WERI-Rb-1 (cell line): ENCODE measurements at regions not wholly inside any gene's neighbourhood (a gene's known extent, or its start where the extent isn't known, plus 50 kb on each side); places are given as distances from the start of the nearest gene placed in this dataset.
"Not testable (repeated sequence)": the region's sequence is repeated elsewhere in the genome, so short reads cannot be mapped to it uniquely, and the experiment has no call there.

Source experiments
- DNase-seq: peaks from one replicate; pipeline ENCODE4 v3.0.0-alpha.2; 2020
- H3K27ac ChIP-seq: fragments of 250-450 bp; sonication (Bioruptor Pico); 2 replicates; pipeline ENCODE4 v1.5.1; 2020; ENCODE audit warnings: mild to moderate bottlenecking, moderate library complexity
- H3K27me3 ChIP-seq: fragments of 250-450 bp; sonication (Bioruptor Pico); 2 replicates; pipeline ENCODE4 v1.5.1; 2021; ENCODE audit warnings: mild to moderate bottlenecking, low read depth, moderate library complexity; ENCODE audit not compliant: insufficient read depth, severe bottlenecking
- H3K36me3 ChIP-seq: fragments of 250-450 bp; sonication (Bioruptor Pico); 2 replicates; pipeline ENCODE4 v1.5.1; 2020; ENCODE audit warnings: mild to moderate bottlenecking, moderate library complexity
- H3K4me3 ChIP-seq: 2 replicates; pipeline ENCODE4 v1.5.1; 2011; ENCODE audit warnings: low read depth, mild to moderate bottlenecking, control low read depth, low read length
- H3K9me3 ChIP-seq: fragments of 250-450 bp; sonication (Bioruptor Pico); 2 replicates; pipeline ENCODE4 v1.5.1; 2021; ENCODE audit warnings: mild to moderate bottlenecking, moderate library complexity; ENCODE audit not compliant: severe bottlenecking
- TF ChIP-seq, protein P1 (sequence below): IDR thresholded peaks from 2 replicates; pipeline ENCODE4 v1.5.1; 2011; ENCODE audit warnings: low read depth, mild to moderate bottlenecking, control low read depth, inconsistent platforms, low read length

DNA sequence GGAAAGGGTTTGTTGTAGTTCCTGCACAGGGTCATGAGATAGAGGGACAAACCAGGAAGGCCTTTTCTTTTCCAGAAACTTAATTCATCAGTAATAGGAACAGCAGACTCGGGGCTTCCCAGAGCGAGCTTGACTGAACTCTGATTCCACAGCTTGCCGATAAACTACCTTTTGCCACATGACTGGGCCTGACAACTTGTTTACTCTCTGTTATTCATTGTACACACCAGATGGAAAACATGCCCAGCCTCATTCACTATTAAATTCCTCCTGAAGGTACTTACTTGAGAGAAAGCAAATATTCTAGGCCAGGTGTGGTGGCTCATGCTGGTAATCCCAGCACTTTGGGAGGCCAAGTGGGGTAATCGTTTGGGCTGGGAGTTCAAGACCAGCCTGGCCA, 77.1 kb upstream of the FGFR2 start:
- no peak overlapping the region for H3K4me3 ChIP-seq
- no peak overlapping the region for H3K27ac ChIP-seq
- H3K36me3 ChIP-seq, result no peaks in the 10 kb centered on the region
- H3K9me3 ChIP-seq, result no peaks in the 10 kb centered on the region
- no peak for DNase-seq
- no peaks in the 10 kb centered on the region for H3K27me3 ChIP-seq
- TF ChIP-seq, protein P1, sequence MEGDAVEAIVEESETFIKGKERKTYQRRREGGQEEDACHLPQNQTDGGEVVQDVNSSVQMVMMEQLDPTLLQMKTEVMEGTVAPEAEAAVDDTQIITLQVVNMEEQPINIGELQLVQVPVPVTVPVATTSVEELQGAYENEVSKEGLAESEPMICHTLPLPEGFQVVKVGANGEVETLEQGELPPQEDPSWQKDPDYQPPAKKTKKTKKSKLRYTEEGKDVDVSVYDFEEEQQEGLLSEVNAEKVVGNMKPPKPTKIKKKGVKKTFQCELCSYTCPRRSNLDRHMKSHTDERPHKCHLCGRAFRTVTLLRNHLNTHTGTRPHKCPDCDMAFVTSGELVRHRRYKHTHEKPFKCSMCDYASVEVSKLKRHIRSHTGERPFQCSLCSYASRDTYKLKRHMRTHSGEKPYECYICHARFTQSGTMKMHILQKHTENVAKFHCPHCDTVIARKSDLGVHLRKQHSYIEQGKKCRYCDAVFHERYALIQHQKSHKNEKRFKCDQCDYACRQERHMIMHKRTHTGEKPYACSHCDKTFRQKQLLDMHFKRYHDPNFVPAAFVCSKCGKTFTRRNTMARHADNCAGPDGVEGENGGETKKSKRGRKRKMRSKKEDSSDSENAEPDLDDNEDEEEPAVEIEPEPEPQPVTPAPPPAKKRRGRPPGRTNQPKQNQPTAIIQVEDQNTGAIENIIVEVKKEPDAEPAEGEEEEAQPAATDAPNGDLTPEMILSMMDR, result no peak

DNA sequence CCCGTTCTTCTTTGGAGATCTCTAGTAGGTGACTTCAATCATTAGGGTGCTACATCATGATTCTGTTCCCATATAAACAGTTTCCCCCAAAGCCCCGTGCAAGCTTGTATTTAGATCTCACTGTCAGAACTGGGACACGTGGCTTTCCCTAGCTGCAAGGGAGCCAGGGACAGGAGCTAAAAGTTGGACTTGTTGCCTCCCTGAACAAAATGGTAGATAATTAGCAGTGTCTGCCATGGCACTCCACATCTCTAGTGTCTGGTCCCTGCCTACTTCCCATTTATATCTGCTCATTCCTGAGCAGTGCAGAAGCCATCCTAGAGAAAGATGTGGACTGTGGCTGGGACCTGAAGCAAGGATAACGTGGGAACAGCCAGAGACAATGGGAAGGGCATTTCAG, 76.6 kb upstream of the FGFR2 start:
- no peak for DNase-seq
- TF ChIP-seq, protein P1, result no peak

DNA sequence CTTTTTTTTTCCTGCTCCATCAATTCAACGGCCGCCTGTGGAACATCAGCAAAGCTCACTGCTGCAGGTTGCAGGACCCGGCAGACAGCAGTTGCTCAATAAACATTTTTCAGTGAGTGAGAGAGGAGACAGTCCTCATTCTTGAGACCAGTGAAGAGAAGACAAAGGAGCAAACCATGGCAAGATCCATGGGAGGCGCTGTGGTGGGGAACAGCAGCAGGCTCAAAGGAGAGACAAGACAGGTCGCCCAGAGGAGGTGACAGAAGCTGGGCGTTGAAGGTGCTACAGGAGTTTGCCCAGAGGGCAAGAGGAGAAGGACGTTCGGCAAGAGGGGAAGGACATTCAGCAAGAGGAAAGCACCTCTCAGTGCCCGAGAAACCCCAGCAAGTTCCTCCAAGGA, 74.5 kb upstream of the FGFR2 start:
- no peaks in the 10 kb centered on the region for H3K27me3 ChIP-seq
- TF ChIP-seq, protein P1, result no peak; the same call in 1 of the 2 replicates

More for the DNA sequence above, 76.6 kb upstream of the FGFR2 start:
- Histone ChIP-seq H3K36me3 (no peaks in the 10 kb centered on the region), H3K9me3 (no peaks in the 10 kb centered on the region), H3K27ac (no peak overlapping the region), H3K4me3 (no peak overlapping the region), H3K27me3 (no peaks in the 10 kb centered on the region)

DNA sequence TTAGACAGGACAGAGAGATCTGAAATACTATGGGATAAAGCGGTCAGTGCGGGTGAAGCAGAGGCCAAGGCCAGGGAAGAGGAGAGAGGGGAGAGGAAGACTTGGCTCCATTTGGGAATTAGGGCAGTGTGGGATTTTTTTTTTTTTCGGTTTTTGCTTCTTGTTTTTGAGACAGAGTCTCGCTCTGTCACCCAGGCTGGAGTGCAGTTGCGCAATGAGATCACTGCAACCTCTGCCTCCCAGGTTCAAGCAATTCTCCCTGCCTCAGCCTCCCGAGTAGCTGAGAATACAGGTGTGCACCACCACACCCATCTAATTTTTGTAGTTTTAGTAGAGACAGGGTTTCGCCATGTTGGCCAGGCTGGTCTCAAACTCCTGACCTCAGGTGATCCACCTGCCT, 71.6 kb upstream of the FGFR2 start:
- not testable (repeated sequence) for H3K9me3 ChIP-seq, DNase-seq, H3K27ac ChIP-seq, H3K27me3 ChIP-seq, H3K36me3 ChIP-seq, H3K4me3 ChIP-seq

More for the DNA sequence above, 74.5 kb upstream of the FGFR2 start:
- Histone ChIP-seq H3K27ac (no peak overlapping the region), H3K4me3 (no peak overlapping the region), H3K9me3 (no peaks in the 10 kb centered on the region), H3K36me3 (no peaks in the 10 kb centered on the region)
- DNase-seq, result no peak

DNA sequence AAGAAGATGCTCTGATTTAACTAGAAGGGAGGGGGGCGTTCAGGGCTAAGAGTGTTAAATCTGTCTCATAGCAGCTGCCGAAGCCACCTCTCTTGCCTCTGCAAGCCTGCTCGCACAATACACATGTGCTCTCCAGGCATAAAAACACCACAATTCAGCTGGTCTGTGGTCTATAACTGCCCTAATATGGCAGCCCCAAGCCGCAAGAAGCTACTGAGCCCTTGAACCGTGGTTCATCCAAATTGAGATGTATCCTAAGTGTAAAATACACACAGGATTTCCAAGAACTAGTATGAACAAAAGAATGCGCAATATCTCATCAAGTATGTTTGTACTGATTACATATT, 70.8 kb upstream of the FGFR2 start:
- H3K9me3 ChIP-seq, result no peaks in the 10 kb centered on the region
- DNase-seq, result no peak
- no peak overlapping the region for H3K27ac ChIP-seq
- no peaks in the 10 kb centered on the region for H3K27me3 ChIP-seq
- H3K36me3 ChIP-seq, result no peaks in the 10 kb centered on the region
- TF ChIP-seq, protein P1, result no peak
- no peak overlapping the region for H3K4me3 ChIP-seq

DNA sequence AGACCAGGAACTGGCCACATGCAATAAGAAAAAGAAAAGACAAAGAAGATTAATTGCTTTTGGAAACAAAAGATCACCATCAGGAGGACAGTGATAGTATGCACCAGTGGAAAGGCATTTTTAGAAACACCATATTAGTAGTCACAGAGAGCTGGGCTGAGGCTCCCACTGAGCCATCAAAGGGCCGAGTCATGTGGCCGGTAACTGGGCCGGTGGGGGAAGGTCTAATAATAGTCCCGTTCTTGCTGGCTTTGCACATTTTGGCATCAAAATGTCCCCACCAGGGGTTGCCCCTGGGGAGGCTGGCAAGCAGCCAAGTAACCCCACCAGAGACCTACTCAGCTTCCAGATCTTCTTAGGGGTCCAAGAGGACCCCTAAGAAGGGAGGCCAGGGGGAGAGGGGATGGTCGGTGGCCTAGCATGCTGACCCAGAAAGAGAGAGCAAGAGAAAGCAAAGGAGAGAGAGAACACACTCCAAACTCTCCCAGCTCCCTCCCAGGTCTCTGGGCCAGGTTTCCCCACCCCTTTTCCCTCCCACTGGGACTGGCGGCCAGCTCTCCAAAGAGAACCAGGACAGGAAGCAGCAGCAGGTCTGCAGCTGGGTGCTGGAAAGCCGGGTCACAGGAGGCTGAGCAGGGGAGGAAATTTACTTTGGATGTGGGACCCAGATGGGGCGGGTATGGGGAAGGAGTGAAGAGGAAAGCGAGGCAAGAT, 70.2 kb upstream of the FGFR2 start:
- Histone ChIP-seq H3K4me3 (no peak overlapping the region), H3K9me3 (no peaks in the 10 kb centered on the region), H3K36me3 (no peaks in the 10 kb centered on the region), H3K27me3 (no peaks in the 10 kb centered on the region), H3K27ac (no peak overlapping the region)
- TF ChIP-seq, protein P1, result no peak
- peak; percentile 50 for DNase-seq
